NCI-H187 treated with DMSO at 0.1 percent for 48 hours (cell line): ENCODE measurements at regions not wholly inside any gene's neighbourhood (a gene's known extent, or its start where the extent isn't known, plus 50 kb on each side); places are given as distances from the start of the nearest gene placed in this dataset.
"Not testable (repeated sequence)": the region's sequence is repeated elsewhere in the genome, so short reads cannot be mapped to it uniquely, and the experiment has no call there.

Experiments used
- DNase-seq: peaks from one replicate; lab custom pipeline; 2025; lab: John Stamatoyannopoulos, UW

- no peak for DNase-seq
Measured at GRCh38 chr11:92611157-92611556, 358.3 kb upstream of the MTNR1B start.

GRCh38 chr11:92618020-92618419, 351.4 kb upstream of the MTNR1B start:
- DNase-seq = not testable (repeated sequence)

- DNase-seq = no peak
Measured at GRCh38 chr11:92623055-92623454, 346.4 kb upstream of the MTNR1B start.

GRCh38 chr11:92625894-92626293, 343.6 kb upstream of the MTNR1B start:
- DNase-seq = no peak

- no peak for DNase-seq
Measured at GRCh38 chr11:92626624-92627023, 342.8 kb upstream of the MTNR1B start.

- no peak for DNase-seq
Measured at GRCh38 chr11:92627615-92628256, 341.7 kb upstream of the MTNR1B start.

GRCh38 chr11:92628401-92629292, 340.8 kb upstream of the MTNR1B start:
- no peak for DNase-seq

- DNase-seq = no peak
Measured at GRCh38 chr11:92632495-92632894, 337.0 kb upstream of the MTNR1B start.

- DNase-seq = no peak
Measured at GRCh38 chr11:92633820-92634219, 335.6 kb upstream of the MTNR1B start.

- no peak for DNase-seq
Measured at GRCh38 chr11:92636543-92637188, 332.8 kb upstream of the MTNR1B start.

GRCh38 chr11:92638678-92639077, 330.8 kb upstream of the MTNR1B start:
- DNase-seq = no peak

- no peak for DNase-seq
Measured at GRCh38 chr11:92642177-92642931, 327.1 kb upstream of the MTNR1B start.

GRCh38 chr11:92643827-92644226, 325.6 kb upstream of the MTNR1B start:
- no peak for DNase-seq

- DNase-seq = no peak
Measured at GRCh38 chr11:92644595-92645445, 324.6 kb upstream of the MTNR1B start.

GRCh38 chr11:92651159-92651558, 318.3 kb upstream of the MTNR1B start:
- no peak for DNase-seq

- DNase-seq = no peak
Measured at GRCh38 chr11:92653454-92653853, 316.0 kb upstream of the MTNR1B start.

- no peak for DNase-seq
Measured at GRCh38 chr11:92656783-92657182, 312.7 kb upstream of the MTNR1B start.

- DNase-seq = no peak
Measured at GRCh38 chr11:92657226-92657625, 312.2 kb upstream of the MTNR1B start.

GRCh38 chr11:92658733-92659132, 310.7 kb upstream of the MTNR1B start:
- no peak for DNase-seq

GRCh38 chr11:92659793-92660192, 309.7 kb upstream of the MTNR1B start:
- DNase-seq = no peak
